ENCODE measurements at regions not wholly inside any gene's neighbourhood (a gene's known extent, or its start where the extent isn't known, plus 50 kb on each side); places are given as distances from the start of the nearest gene placed in this dataset.

- DNase-seq (ENCODE audit: low read depth, low spot score) = no peak
- POLR2A ChIA-PET = no interaction called here
- in situ Hi-C loops (cut with HindIII; ENCODE audit: low pct_unique_long_range_greater_than_20kb, low sequenced_read_pairs) (no loop called here), intact Hi-C loops (cut with micrococcal nuclease; ENCODE audit: unreplicated experiment) (no loop called here)
- H3K4me3 ChIP-seq (ENCODE audit: low read depth in 2 of 2, low read length in 2 of 2) = no peak overlapping the region
- CTCF ChIA-PET = no interaction called here
- TF ChIP-seq CTCF (IDR thresholded peaks at IDR 0.05) (no peak), TCF7L2 (IDR thresholded peaks at IDR 0.05; ENCODE audit: low read depth, low read length) (no peak), POLR2AphosphoS5 (IDR thresholded peaks at IDR 0.05; ENCODE audit: low read depth, low read length) (no peak)
- no TSS peak for BruUV-seq (replicated peaks)
- H3K36me3 ChIP-seq (ENCODE audit: control insufficient read depth, insufficient read depth, low read length) = no peaks in the 10 kb centered on the region
- no peaks in the 10 kb centered on the region for H3K27me3 ChIP-seq (ENCODE audit: control insufficient read depth, insufficient read depth, low read length)
- H3K4me1 ChIP-seq (ENCODE audit: control insufficient read depth, insufficient read depth, low read length) = no peaks in the 10 kb centered on the region
- no peaks in the 10 kb centered on the region for H3K9me3 ChIP-seq (ENCODE audit: control insufficient read depth, insufficient read depth, low read depth, low read length)
- no peak for ATAC-seq
- H3K27ac ChIP-seq (ENCODE audit: low read length) = no peak overlapping the region
Observed at GRCh38 chr18:56473400-56474024, 164.9 kb downstream of the TXNL1 start.

GRCh38 chr18:56470406-56471351 lies 167.7 kb downstream of the TXNL1 start:
- no peaks in the 10 kb centered on the region for H3K36me3 ChIP-seq (ENCODE audit: control insufficient read depth, insufficient read depth, low read length)
- intact Hi-C loops (cut with micrococcal nuclease; ENCODE audit: unreplicated experiment) = no loop called here
- CTCF ChIA-PET = no interaction called here
- BruUV-seq (replicated peaks) = no TSS peak
- H3K9me3 ChIP-seq (ENCODE audit: control insufficient read depth, insufficient read depth, low read depth, low read length) = no peaks in the 10 kb centered on the region
- H3K4me3 ChIP-seq (ENCODE audit: low read depth in 2 of 2, low read length in 2 of 2) = no peak overlapping the region
- H3K27ac ChIP-seq (ENCODE audit: low read length) = no peak overlapping the region
- ATAC-seq = no peak
- H3K27me3 ChIP-seq (ENCODE audit: control insufficient read depth, insufficient read depth, low read length) = no peaks in the 10 kb centered on the region
- H3K4me1 ChIP-seq (ENCODE audit: control insufficient read depth, insufficient read depth, low read length) = no peaks in the 10 kb centered on the region
- TF ChIP-seq CTCF (IDR thresholded peaks at IDR 0.05) (no peak), REST (IDR thresholded peaks at IDR 0.05; ENCODE audit: insufficient read depth in 1 of 2, low read depth in 2 of 2, low read length in 1 of 2) (no peak)
- POLR2A ChIA-PET = interaction anchor here (0.7 kb wide), 1 partner anchor 154 kb away, joined by 3 read pairs; no protein-coding TSS in a partner anchor
- in situ Hi-C loops (cut with HindIII; ENCODE audit: low pct_unique_long_range_greater_than_20kb, low sequenced_read_pairs) = no loop called here
- no peak for DNase-seq (ENCODE audit: low read depth, low spot score)

All from Panc1 (cell line).